Superior temporal gyrus (tissue), 1 donor: ENCODE measurements at regions not wholly inside any gene's neighbourhood (a gene's known extent, or its start where the extent isn't known, plus 50 kb on each side); places are given as distances from the start of the nearest gene placed in this dataset.

Source experiments
- DNase-seq: peaks from one replicate; pipeline ENCODE4 v3.0.0-alpha.2; 2016; ENCODE audit errors: extremely low spot score

GRCh38 chr6:92635553-92636153 lies 783.7 kb downstream of the EPHA7 start:
- no peak for DNase-seq

DNA sequence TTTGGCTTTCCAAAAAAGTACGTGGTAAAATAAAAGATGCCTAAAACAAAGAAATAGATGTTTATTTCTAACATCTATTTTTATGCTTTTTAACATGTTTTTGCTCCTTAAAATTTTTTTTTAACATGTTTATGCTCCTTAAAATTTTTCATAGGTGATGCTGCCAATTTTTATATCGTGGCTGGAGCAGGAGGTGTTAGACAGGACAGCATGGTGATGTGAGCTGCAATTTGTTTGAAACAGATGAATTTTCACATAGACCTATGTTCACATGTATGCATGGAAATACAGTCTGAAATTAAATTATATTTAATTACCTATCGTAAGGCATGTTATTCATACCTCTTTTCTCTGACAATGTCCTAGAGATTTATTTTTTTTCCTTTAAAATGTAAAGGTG lies 784.8 kb downstream of the EPHA7 start:
- DNase-seq: no peak

- DNase-seq: no peak
Observed at GRCh38 chr6:92623431-92623830, 795.9 kb downstream of the EPHA7 start.

DNA sequence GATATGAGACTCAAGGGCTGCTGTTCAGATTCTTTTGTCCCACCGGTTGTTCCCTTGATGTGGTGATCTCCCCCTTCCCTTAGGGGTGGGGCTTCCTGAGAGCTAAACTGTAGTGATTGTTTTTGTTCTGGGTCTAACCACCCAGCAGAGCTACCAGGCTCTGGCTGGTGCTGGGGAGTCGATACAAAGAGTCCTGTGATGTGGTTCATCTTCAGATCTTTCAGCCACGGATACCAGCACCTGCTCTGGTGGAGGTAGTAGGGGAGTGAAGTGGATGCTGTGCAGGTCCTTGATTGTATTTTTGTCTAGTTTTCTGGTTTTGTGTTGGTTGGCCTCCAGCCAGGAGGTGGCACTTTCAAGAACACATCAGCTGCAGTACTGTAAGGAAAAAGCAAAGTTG lies 801.6 kb downstream of the EPHA7 start:
- DNase-seq: no peak

DNA sequence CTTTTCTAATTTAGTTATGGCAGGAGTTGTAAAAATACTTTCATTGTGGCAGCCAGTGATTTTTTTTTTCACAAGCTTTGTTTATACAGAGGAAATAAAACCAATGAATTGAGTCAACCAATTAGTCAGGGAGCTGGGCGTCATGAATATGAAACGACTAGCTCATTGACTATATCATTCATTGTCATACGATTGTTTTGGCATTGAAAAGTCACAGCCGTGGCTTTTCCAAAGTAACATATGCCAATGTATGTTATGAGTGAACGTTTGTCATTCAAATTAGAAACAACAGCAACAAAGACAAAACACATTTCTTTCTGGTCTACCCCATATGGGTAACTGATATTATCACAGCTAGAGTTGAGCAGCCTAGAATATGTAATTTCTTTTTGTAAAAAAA lies 810.6 kb downstream of the EPHA7 start:
- DNase-seq: no peak

DNA sequence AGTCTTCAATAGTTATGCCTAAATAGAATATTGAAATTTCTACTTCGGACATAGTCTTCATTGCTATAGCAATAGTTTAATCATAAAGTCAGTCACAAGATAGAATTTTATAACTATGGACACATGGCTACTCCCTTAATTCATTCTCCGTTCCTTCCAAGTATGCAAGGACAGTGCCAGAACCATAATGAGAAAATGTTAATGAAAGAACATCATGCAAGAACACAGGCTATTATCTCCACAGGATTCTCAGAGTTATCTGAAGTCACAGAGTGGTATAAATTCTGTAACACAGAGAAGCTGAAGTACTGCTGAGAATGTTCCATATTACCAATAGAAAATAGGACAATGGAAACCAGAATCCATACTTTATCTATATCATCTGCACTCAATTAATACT lies 826.2 kb downstream of the EPHA7 start:
- no peak for DNase-seq

- no peak for DNase-seq
Observed at GRCh38 chr6:92589996-92590395, 829.4 kb downstream of the EPHA7 start.

GRCh38 chr6:92588148-92588547 lies 831.2 kb downstream of the EPHA7 start:
- DNase-seq: no peak

- no peak for DNase-seq
Observed at GRCh38 chr6:92587525-92587924, 831.8 kb downstream of the EPHA7 start.

GRCh38 chr6:92586236-92586977 lies 833.0 kb downstream of the EPHA7 start:
- no peak for DNase-seq

- no peak for DNase-seq
Observed at GRCh38 chr6:92582211-92582610, 837.1 kb downstream of the EPHA7 start.

- no peak for DNase-seq
Observed at GRCh38 chr6:92577077-92577719, 842.2 kb downstream of the EPHA7 start.

DNA sequence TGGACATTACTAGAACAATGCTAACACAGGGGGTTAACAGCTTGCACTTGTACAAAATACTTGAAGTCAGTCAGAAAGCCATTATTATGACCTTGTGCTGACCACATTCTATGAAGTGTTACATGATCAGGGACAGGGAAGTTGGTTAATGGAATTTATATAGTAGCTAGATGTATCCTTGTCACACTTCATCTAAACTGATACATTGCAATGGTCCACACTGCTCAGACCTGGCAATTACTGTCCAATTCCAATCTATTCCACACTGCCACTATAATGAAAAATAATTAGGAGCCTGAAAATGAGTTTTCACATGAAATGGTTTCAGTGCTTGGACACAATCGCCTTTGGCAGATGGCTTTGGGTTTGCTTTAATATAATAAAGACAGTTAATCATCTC lies 850.8 kb downstream of the EPHA7 start:
- no peak for DNase-seq

DNA sequence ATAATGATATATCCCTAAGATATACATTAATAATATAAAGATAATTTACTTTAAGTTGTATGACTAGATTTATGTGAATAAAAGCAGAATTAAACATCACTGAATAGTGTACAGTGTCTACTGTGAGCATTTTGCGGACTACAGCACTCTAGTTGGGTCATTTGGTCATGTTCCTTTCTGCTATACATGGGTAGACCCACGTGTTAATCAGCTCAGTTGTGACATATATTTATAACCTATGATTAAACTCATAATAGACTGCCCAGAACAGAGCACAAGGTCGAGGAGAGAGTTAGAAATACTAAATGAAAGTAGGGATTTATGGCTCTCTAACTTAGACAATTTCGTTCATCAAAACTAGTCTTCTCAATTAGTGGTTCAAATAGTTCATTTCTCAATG lies 852.7 kb downstream of the EPHA7 start:
- DNase-seq: no peak

DNA sequence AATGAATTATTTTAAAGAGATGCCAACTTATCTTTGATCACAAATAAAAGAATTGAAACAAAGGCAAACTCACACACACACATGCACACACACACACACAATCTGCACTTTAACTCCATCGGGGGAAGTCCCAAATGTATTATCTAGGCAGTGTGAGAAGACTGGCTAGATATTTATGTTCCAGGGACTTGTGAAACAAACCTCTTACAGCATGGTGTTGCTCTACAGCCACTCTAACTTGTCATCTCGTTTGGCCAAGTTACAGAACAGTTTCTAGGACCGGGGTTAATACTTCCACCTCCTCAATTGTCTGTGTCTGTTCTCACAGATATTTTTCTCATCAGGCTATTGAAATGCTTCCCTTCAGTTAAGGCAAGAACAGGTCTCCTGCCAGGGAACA lies 855.0 kb downstream of the EPHA7 start:
- DNase-seq: no peak

- no peak for DNase-seq
Observed at GRCh38 chr6:92559611-92560010, 859.7 kb downstream of the EPHA7 start.

GRCh38 chr6:92559003-92559402 lies 860.4 kb downstream of the EPHA7 start:
- DNase-seq: no peak

DNA sequence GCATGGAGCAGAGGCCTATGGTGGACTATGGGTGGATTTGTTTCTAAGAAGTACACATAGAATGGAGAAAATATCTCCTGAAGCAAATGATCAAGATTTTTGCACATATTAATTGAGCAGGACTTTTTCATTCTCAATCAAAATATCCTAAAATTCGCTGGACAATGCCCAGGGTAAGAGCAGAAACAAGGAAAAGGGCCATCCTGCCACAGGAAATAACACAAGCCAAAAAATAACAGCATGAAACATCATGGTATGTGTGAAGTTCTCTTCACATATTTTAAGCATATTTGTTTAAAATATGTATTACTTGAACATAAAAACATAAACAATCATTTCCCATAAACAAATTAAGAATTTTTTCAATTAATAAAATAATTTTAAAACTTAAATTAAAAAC lies 868.9 kb downstream of the EPHA7 start:
- DNase-seq: no peak

- DNase-seq: no peak
Observed at GRCh38 chr6:92545861-92546260, 873.5 kb downstream of the EPHA7 start.

DNA sequence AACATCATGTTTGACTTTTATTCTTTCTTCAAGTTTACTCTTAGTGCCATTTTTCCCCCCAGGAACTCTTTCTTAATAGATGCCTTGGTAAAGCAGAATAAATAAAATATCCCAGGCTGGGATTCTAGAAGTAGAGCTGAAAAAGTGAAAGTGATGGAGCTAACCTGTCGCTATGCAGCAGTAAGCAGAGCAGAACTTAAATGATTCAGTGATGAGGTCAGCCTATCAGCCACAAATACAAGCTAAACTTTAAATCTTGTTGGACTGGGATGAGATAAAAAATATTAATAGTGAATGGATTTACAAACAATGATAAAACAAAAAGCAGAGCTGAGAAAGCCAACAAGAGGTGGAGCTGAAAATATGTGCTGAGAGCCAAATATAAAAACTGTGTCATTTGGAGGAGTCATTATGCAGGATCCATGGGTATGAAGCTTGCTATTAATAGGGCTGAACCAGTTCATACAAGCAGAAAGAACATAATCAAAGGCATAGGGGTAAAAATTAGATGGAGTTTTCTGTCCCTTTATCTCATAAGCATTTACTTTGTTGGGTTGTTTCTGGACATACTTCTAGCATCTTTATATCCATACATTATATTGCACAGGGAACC lies 877.8 kb downstream of the EPHA7 start:
- no peak for DNase-seq

- no peak for DNase-seq
Observed at GRCh38 chr6:92538926-92539325, 880.4 kb downstream of the EPHA7 start.

DNA sequence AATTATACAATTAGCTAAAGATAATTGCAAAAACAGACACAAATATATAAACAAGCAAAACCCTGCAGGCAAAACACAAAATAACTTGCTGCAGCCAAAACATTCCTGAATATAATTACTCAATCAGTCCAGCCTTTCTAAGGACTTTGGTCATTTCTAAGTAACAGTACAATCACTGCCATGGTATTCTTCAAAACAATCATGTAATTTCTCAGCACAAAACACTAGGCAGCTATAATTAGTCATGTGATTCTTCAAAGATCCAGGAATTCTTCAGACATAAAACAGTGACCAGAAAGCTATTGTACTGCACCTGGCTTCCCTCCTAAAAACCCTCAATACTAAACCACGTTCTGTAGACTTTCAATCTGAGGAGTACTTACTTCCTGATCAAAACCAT lies 881.1 kb downstream of the EPHA7 start:
- DNase-seq: no peak

DNA sequence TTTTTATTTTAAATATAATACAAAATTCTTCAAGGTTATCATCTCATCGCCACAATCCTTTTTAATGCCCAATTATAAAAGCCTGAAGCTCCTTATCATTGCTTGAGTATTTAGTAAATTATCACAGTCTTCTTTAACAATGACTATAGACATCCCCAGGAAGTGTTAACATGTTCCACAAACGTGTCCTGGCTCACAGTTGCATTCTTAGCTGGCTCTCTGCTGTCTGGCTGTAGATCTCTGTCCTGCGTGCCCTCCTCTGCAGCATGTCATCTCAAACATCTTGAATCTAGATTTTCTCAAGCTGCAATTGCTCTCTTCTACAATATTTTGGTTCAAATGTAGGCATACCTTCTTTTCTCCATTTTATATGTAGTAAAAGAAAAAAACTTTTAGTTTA lies 885.2 kb downstream of the EPHA7 start:
- no peak for DNase-seq
